ENCODE measurements at regions not wholly inside any gene's neighbourhood (a gene's known extent, or its start where the extent isn't known, plus 50 kb on each side); places are given as distances from the start of the nearest gene placed in this dataset.

- WGBS: 64% methylated on average over 3 of the region's 3 CpGs
- Histone ChIP-seq H3K27me3 (ENCODE audit: control insufficient read depth in 4 of 4, insufficient read depth in 4 of 4, low read length in 3 of 4) (no peaks in the 10 kb centered on the region), H3K36me3 (ENCODE audit: control insufficient read depth in 4 of 4, insufficient read depth in 3 of 4, low read depth in 1 of 4, low read length in 3 of 4) (no peaks in the 10 kb centered on the region), H3K4me1 (ENCODE audit: control insufficient read depth in 4 of 4, insufficient read depth in 4 of 4, low read length in 3 of 4) (no peaks in the 10 kb centered on the region), H3K9ac (ENCODE audit: low read depth in 1 of 2, low read length in 2 of 2) (no peak overlapping the region), H3K4me3 (ENCODE audit: low read depth in 1 of 3, low read length in 3 of 3) (no peak overlapping the region), H3K9me3 (ENCODE audit: control insufficient read depth in 4 of 4, low read length in 3 of 4) (no peaks in the 10 kb centered on the region), H3K27ac (ENCODE audit: low read depth in 1 of 2, low read length in 2 of 2) (no peak overlapping the region)
- DNase-seq (ENCODE audit: low spot score): no peak
- TF ChIP-seq CTCF (IDR thresholded peaks at IDR 0.05; ENCODE audit: low read depth, low read length, missing input control) (no peak), REST (IDR thresholded peaks at IDR 0.05) (no peak), ATF3 (IDR thresholded peaks at IDR 0.05) (no peak), EGR1 (IDR thresholded peaks at IDR 0.05; ENCODE audit: low read depth in 2 of 2) (no peak), RAD21 (IDR thresholded peaks at IDR 0.05) (no peak), ZBTB33 (IDR thresholded peaks at IDR 0.05) (no peak), NR2F2 (IDR thresholded peaks at IDR 0.05) (no peak), YY1 (IDR thresholded peaks at IDR 0.05) (no peak), SP1 (IDR thresholded peaks at IDR 0.05) (no peak)
These were observed 238.9 kb upstream of the SRRM4 start for GRCh38 chr12:118742431-118742830.

GRCh38 chr12:118743896-118744700, 237.2 kb upstream of the SRRM4 start:
- Histone ChIP-seq H3K4me1 (ENCODE audit: control insufficient read depth in 4 of 4, insufficient read depth in 4 of 4, low read length in 3 of 4) (no peaks in the 10 kb centered on the region), H3K27me3 (ENCODE audit: control insufficient read depth in 4 of 4, insufficient read depth in 4 of 4, low read length in 3 of 4) (no peaks in the 10 kb centered on the region), H3K27ac (ENCODE audit: low read depth in 1 of 2, low read length in 2 of 2) (no peak overlapping the region), H3K36me3 (ENCODE audit: control insufficient read depth in 4 of 4, insufficient read depth in 3 of 4, low read depth in 1 of 4, low read length in 3 of 4) (no peaks in the 10 kb centered on the region), H3K9ac (ENCODE audit: low read depth in 1 of 2, low read length in 2 of 2) (no peak overlapping the region), H3K9me3 (ENCODE audit: control insufficient read depth in 4 of 4, low read length in 3 of 4) (no peaks in the 10 kb centered on the region), H3K4me3 (ENCODE audit: low read depth in 1 of 3, low read length in 3 of 3) (no peak overlapping the region)
- no peak for TF ChIP-seq GABPA (IDR thresholded peaks at IDR 0.05 in 1 of 2, conservative IDR thresholded peaks at IDR 0.05 in 1 of 2)
- no peak for TF ChIP-seq SP1 (IDR thresholded peaks at IDR 0.05)
- TF ChIP-seq CTCF (IDR thresholded peaks at IDR 0.05; ENCODE audit: low read depth, low read length, missing input control): no peak
- no peak for TF ChIP-seq YY1 (IDR thresholded peaks at IDR 0.05)
- no peak for TF ChIP-seq FOXA2 (IDR thresholded peaks at IDR 0.05)
- no peak for TF ChIP-seq NR2F2 (IDR thresholded peaks at IDR 0.05)
- no peak for TF ChIP-seq RXRA (IDR thresholded peaks at IDR 0.05)
- TF ChIP-seq RAD21 (IDR thresholded peaks at IDR 0.05): no peak
- DNase-seq (ENCODE audit: low spot score): no peak
- WGBS: 82% methylated on average over 4 of the region's 4 CpGs
